H9 (cell line): ENCODE measurements at regions not wholly inside any gene's neighbourhood (a gene's known extent, or its start where the extent isn't known, plus 50 kb on each side); places are given as distances from the start of the nearest gene placed in this dataset.

ENCODE experiments used
- DNase-seq: peaks from one replicate; pipeline ENCODE4 v3.0.0-alpha.2; 2017
- H2AFZ ChIP-seq: one replicate; pipeline ENCODE4 v1.6.1; 2013; ENCODE audit warnings: mild to moderate bottlenecking, low read length, control low read depth, moderate library complexity
- H2AK5ac ChIP-seq: 2 replicates; pipeline ENCODE4 v1.6.1; 2013; ENCODE audit warnings: low read length, control low read depth, mixed read lengths; ENCODE audit not compliant: insufficient read length
- H2BK120ac ChIP-seq: one replicate; pipeline ENCODE4 v1.6.1; 2013; ENCODE audit warnings: low read depth, mild to moderate bottlenecking, low read length, control low read depth, inconsistent platforms; ENCODE audit not compliant: poor library complexity, severe bottlenecking
- H2BK12ac ChIP-seq: 2 replicates; pipeline ENCODE4 v1.6.1; 2013; ENCODE audit warnings: low read length, control low read depth, mixed read lengths, low read depth; ENCODE audit not compliant: insufficient read length
- H2BK15ac ChIP-seq: 2 replicates; pipeline ENCODE4 v1.6.1; 2013; ENCODE audit warnings: low read depth, low read length, control low read depth
- H2BK20ac ChIP-seq: one replicate; pipeline ENCODE4 v1.6.1; 2013; ENCODE audit warnings: low read depth, mild to moderate bottlenecking, low read length, control low read depth, inconsistent platforms; ENCODE audit not compliant: poor library complexity, severe bottlenecking
- H2BK5ac ChIP-seq: 2 replicates; pipeline ENCODE4 v1.6.1; 2013; ENCODE audit warnings: low read length, control low read depth, mixed read lengths; ENCODE audit not compliant: insufficient read length
- H3K14ac ChIP-seq: 2 replicates; pipeline ENCODE4 v1.6.1; 2013; ENCODE audit warnings: low read length, control low read depth; ENCODE audit not compliant: insufficient read depth
- H3K18ac ChIP-seq: 2 replicates; pipeline ENCODE4 v1.6.1; 2013; ENCODE audit warnings: low read depth, mild to moderate bottlenecking, mixed read lengths, low read length, control low read depth; ENCODE audit not compliant: insufficient read length
- H3K23ac ChIP-seq: 2 replicates; pipeline ENCODE4 v1.6.1; 2013; ENCODE audit warnings: low read length, control low read depth, mixed read lengths, low read depth; ENCODE audit not compliant: insufficient read length
- H3K23me2 ChIP-seq: 2 replicates; pipeline ENCODE4 v1.6.1; 2013; ENCODE audit warnings: low read depth, mild to moderate bottlenecking, mixed read lengths, low read length, control low read depth; ENCODE audit not compliant: insufficient read length, poor library complexity, severe bottlenecking
- H3K27ac ChIP-seq: 2 replicates; pipeline ENCODE4 v1.5.1; 2013; ENCODE audit warnings: low read length, control low read depth, mixed read lengths, low read depth; ENCODE audit not compliant: insufficient read length
- H3K27me3 ChIP-seq: 2 replicates; pipeline ENCODE4 v1.6.1; 2013; ENCODE audit warnings: low read length, control low read depth, inconsistent platforms; ENCODE audit not compliant: insufficient read depth
- H3K4ac ChIP-seq: 2 replicates; pipeline ENCODE4 v1.6.1; 2013; ENCODE audit warnings: low read depth, mild to moderate bottlenecking, control low read depth, inconsistent platforms, low read length, moderate library complexity
- H3K4me1 ChIP-seq: 2 replicates; pipeline ENCODE4 v1.6.1; 2013; ENCODE audit warnings: low read length, control low read depth, inconsistent platforms; ENCODE audit not compliant: insufficient read depth
- H3K4me2 ChIP-seq: 2 replicates; pipeline ENCODE4 v1.6.1; 2013; ENCODE audit warnings: low read length, control low read depth, mixed read lengths; ENCODE audit not compliant: insufficient read length, insufficient read depth
- H3K56ac ChIP-seq: 2 replicates; pipeline ENCODE4 v1.6.1; 2013; ENCODE audit warnings: low read depth, mild to moderate bottlenecking, mixed read lengths, low read length, control low read depth; ENCODE audit not compliant: insufficient read length
- H3K79me1 ChIP-seq: 2 replicates; pipeline ENCODE4 v1.6.1; 2013; ENCODE audit warnings: low read depth, mild to moderate bottlenecking, moderate library complexity, low read length, control low read depth, inconsistent platforms; ENCODE audit not compliant: insufficient read depth, poor library complexity, severe bottlenecking
- H3K79me2 ChIP-seq: 2 replicates; pipeline ENCODE4 v1.6.1; 2013; ENCODE audit warnings: low read length, control low read depth, inconsistent platforms; ENCODE audit not compliant: insufficient read depth
- H3K9ac ChIP-seq: 2 replicates; pipeline ENCODE4 v1.6.1; 2013; ENCODE audit warnings: low read length, control low read depth, mixed read lengths; ENCODE audit not compliant: insufficient read length; ENCODE audit errors: extremely low read depth
- H3K9me3 ChIP-seq: one replicate; pipeline ENCODE4 v1.6.1; 2013; ENCODE audit warnings: low read depth, low read length, inconsistent platforms; ENCODE audit not compliant: control insufficient read depth
- H3T11ph ChIP-seq: one replicate; pipeline ENCODE4 v1.6.1; 2013; ENCODE audit warnings: mild to moderate bottlenecking, low read length, control low read depth, inconsistent platforms
- H4K20me1 ChIP-seq: one replicate; pipeline ENCODE4 v1.6.1; 2013; ENCODE audit not compliant: control insufficient read depth, insufficient read length, insufficient read depth
- H4K5ac ChIP-seq: 2 replicates; pipeline ENCODE4 v1.6.1; 2013; ENCODE audit warnings: low read depth, mild to moderate bottlenecking, mixed read lengths, low read length, control low read depth; ENCODE audit not compliant: insufficient read length
- H4K8ac ChIP-seq: replicated peaks from 2 replicates; pipeline ENCODE4 v1.6.1; 2013; ENCODE audit warnings: low read length, control low read depth, mixed read lengths, low read depth; ENCODE audit not compliant: insufficient read length
- H4K91ac ChIP-seq: 2 replicates; pipeline ENCODE4 v1.6.1; 2013; ENCODE audit warnings: low read depth, mild to moderate bottlenecking, moderate library complexity, mixed read lengths, low read length, control low read depth; ENCODE audit not compliant: insufficient read length
- H3K27ac Mint-ChIP-seq, 3 experiments: 2 replicates in 2 of 3; 3 replicates in 1 of 3; pipeline ENCODE4 v1.8.0; 2020 to 2021; ENCODE audit warnings: mixed read lengths in 3 of 3, mild to moderate bottlenecking in 1 of 3, moderate library complexity in 1 of 3
- H3K27me3 Mint-ChIP-seq: 2 replicates; pipeline ENCODE4 v1.8.0; 2021; ENCODE audit warnings: low read depth, mild to moderate bottlenecking, moderate library complexity, mixed read lengths
- H3K36me3 Mint-ChIP-seq, 3 experiments: 2 replicates in 2 of 3; 3 replicates in 1 of 3; pipeline ENCODE4 v1.8.0; 2020 to 2021; ENCODE audit warnings: low read depth in 3 of 3, mixed read lengths in 3 of 3; ENCODE audit not compliant: insufficient read depth in 1 of 3
- H3K4me1 Mint-ChIP-seq, 2 experiments: 2 replicates each; pipeline ENCODE4 v1.8.0; 2020; ENCODE audit warnings: mixed read lengths in 2 of 2
- H3K4me3 Mint-ChIP-seq, 2 experiments: 2 replicates in 1 of 2; 3 replicates in 1 of 2; pipeline ENCODE4 v1.8.0; 2020 to 2021; ENCODE audit warnings: mild to moderate bottlenecking in 2 of 2, mixed read lengths in 2 of 2, moderate library complexity in 1 of 2
- H3K9me3 Mint-ChIP-seq, 2 experiments: 2 replicates in 1 of 2; 3 replicates in 1 of 2; pipeline ENCODE4 v1.8.0; 2020; ENCODE audit warnings: mild to moderate bottlenecking in 2 of 2, mixed read lengths in 2 of 2, moderate library complexity in 1 of 2
- WGBS: extraction: QIAGEN DNeasy Blood & Tissue Kit; methylation state at CpG from one replicate; pipeline ENCODE4 v1.1.7; 2013; ENCODE audit warnings: missing lambda C conversion rate, low lambda C conversion rate, mixed read lengths; ENCODE audit not compliant: insufficient read length; ENCODE audit errors: extremely low coverage; 5-methylcytosine and 5-hydroxymethylcytosine counted together
- TF ChIP-seq, protein P1 (sequence below): fragments of 200-600 bp; sonication (generic); conservative IDR thresholded peaks from 3 replicates; pipeline ENCODE4 v1.8.0; 2021; ENCODE audit warnings: antibody characterized with exemption, mild to moderate bottlenecking

DNA sequence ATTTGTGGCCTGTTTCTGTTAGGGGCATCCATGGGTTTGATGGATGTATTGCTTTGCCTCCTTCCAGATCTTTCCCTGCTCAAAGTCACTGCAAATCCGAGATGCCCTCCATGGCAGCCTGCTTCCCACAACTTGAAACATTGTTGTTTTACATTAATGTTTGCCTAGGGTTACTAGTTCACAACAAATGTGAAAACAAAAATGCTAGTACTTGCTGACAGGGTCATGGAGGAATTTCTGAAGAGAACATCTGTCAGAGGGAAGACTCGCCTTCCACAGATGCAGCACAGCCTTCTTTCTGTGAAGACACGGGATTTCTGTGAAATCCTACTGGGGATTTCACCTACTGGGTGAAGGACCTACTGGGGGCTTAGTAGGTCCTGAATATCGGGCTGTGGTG is 260.0 kb upstream of the FN1 start:
- H3K23ac ChIP-seq = no peak overlapping the region
- H4K8ac ChIP-seq = no peak overlapping the region
- Mint-ChIP-seq H3K27ac (no peak overlapping the region), H3K36me3 (peaks cover 0 to 4% (median 0%) of the 10 kb centered on the region in 3 experiments; a peak in 1 of 7 replicates), H3K9me3 (peaks cover 0 to 2% of the 10 kb centered on the region in 2 experiments; a peak in 2 of 5 replicates), H3K4me1 (peaks cover 4 to 11% of the 10 kb centered on the region in 2 experiments), H3K27me3 (no peaks in the 10 kb centered on the region), H3K4me3 (no peak overlapping the region)
- H2BK120ac ChIP-seq = no peak overlapping the region
- no peak overlapping the region for H4K91ac ChIP-seq
- H3K56ac ChIP-seq = no peak overlapping the region
- H4K20me1 ChIP-seq = no peaks in the 10 kb centered on the region
- no peak overlapping the region for H2BK20ac ChIP-seq
- no peak overlapping the region for H2AFZ ChIP-seq
- H3K14ac ChIP-seq = no peak overlapping the region
- WGBS = no CpG with 5 or more reads among the region's 4 CpGs
- no peak overlapping the region for H3T11ph ChIP-seq
- H2BK5ac ChIP-seq = no peak overlapping the region
- H3K4me2 ChIP-seq = no peak overlapping the region
- H4K5ac ChIP-seq = no peak overlapping the region
- H3K79me2 ChIP-seq = no peaks in the 10 kb centered on the region
- H3K9ac ChIP-seq = no peak overlapping the region
- no peak overlapping the region for H3K4ac ChIP-seq
- H3K18ac ChIP-seq = no peak overlapping the region
- H2AK5ac ChIP-seq = no peak overlapping the region
- H2BK12ac ChIP-seq = no peak overlapping the region
- H3K4me1 ChIP-seq = no peaks in the 10 kb centered on the region
- DNase-seq = no peak
- no peaks in the 10 kb centered on the region for H3K23me2 ChIP-seq
- no peak overlapping the region for H2BK15ac ChIP-seq
- no peaks in the 10 kb centered on the region for H3K79me1 ChIP-seq
- no peak overlapping the region for H3K27ac ChIP-seq
- no peaks in the 10 kb centered on the region for H3K9me3 ChIP-seq
- TF ChIP-seq, protein P1, sequence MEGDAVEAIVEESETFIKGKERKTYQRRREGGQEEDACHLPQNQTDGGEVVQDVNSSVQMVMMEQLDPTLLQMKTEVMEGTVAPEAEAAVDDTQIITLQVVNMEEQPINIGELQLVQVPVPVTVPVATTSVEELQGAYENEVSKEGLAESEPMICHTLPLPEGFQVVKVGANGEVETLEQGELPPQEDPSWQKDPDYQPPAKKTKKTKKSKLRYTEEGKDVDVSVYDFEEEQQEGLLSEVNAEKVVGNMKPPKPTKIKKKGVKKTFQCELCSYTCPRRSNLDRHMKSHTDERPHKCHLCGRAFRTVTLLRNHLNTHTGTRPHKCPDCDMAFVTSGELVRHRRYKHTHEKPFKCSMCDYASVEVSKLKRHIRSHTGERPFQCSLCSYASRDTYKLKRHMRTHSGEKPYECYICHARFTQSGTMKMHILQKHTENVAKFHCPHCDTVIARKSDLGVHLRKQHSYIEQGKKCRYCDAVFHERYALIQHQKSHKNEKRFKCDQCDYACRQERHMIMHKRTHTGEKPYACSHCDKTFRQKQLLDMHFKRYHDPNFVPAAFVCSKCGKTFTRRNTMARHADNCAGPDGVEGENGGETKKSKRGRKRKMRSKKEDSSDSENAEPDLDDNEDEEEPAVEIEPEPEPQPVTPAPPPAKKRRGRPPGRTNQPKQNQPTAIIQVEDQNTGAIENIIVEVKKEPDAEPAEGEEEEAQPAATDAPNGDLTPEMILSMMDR = no peak
- H3K27me3 ChIP-seq = no peaks in the 10 kb centered on the region
